DMS114 treated with DMSO at 0.1 percent for 48 hours (cell line): ENCODE measurements at regions not wholly inside any gene's neighbourhood (a gene's known extent, or its start where the extent isn't known, plus 50 kb on each side); places are given as distances from the start of the nearest gene placed in this dataset.

Experiments
- DNase-seq: peaks from one replicate; lab custom pipeline; 2025; ENCODE audit not compliant: unreplicated experiment; lab: John Stamatoyannopoulos, UW

DNA sequence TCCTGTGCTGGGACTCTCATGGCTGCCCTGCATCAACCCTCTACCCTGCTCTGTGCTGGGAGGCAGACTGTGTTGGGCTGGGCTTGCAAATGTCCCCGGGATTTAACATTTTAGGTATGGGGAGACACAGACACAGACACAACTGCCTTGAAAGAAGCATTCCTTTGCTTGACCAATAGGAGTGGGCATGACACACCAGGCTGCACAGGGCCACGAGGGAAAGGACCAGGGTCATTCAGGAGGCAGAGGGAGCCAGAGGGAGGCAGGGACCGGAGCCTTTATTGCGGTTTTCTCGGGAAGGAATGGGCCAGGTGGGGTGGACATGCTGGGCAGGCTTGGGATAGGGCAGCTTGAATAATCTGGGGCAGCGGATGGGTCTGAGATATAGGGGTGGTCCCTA, 238.7 kb upstream of the COPS8 start:
- DNase-seq, result no peak

DNA sequence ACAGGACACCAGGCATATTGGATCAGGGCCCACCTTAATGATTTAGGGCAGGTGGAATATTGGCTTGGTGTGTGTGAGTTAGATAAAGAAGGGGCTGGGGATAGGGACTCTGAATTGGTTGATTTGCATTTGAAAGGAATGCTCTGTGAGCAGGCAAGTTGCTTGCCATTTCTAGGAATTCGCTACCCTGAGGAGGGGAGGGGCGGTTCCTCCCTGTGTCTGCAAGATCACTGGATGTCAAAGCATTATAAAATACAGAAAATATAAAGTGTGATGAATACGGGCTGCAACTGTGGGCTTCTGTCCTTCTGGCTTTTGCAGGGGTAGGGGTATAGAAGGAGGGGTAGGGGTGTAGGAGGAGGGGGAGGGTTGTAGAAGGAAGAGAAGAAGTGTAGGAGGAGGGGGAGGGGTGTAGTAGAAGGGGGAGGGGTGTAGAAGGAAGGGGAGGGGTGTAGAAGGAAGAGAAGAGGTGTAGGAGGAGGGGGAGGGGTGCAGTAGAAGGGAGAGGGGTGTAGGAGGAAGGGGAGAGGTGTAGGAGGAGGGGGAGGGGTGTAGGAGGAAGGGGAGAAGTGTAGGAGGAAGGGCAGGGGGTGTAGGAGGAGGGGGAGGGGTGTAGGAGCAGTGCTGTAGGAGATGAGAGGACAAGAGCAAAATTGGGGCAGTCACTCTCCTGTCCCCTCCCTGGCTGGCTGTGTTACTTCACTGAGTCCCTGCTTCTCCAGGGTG, 238.0 kb upstream of the COPS8 start:
- no peak for DNase-seq

GRCh38 chr2:236848501-236848900, 237.2 kb upstream of the COPS8 start:
- DNase-seq, result no peak

- no peak for DNase-seq
Measured at GRCh38 chr2:236849508-236849907, 236.2 kb upstream of the COPS8 start.

DNA sequence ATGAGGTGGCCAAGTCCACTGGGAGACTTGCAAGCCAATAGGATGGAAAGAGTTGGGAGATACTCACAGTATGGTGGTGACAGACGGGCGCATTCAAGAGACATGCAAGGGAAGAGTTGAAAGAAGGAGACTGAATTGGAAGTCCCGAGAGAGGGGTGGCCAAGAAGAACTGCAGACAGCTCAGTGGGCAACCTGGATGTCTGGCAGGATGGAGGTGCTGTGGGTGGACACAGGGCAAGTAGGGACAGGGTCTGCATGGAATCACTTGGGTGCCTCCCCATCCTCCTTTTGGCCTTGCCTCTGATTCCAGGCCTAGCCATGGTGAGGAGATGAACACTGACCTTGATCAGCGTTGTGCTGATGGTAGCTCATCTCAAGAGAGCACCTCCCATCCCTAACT, 235.7 kb upstream of the COPS8 start:
- DNase-seq, result no peak

GRCh38 chr2:236851187-236851586, 234.5 kb upstream of the COPS8 start:
- no peak for DNase-seq

DNA sequence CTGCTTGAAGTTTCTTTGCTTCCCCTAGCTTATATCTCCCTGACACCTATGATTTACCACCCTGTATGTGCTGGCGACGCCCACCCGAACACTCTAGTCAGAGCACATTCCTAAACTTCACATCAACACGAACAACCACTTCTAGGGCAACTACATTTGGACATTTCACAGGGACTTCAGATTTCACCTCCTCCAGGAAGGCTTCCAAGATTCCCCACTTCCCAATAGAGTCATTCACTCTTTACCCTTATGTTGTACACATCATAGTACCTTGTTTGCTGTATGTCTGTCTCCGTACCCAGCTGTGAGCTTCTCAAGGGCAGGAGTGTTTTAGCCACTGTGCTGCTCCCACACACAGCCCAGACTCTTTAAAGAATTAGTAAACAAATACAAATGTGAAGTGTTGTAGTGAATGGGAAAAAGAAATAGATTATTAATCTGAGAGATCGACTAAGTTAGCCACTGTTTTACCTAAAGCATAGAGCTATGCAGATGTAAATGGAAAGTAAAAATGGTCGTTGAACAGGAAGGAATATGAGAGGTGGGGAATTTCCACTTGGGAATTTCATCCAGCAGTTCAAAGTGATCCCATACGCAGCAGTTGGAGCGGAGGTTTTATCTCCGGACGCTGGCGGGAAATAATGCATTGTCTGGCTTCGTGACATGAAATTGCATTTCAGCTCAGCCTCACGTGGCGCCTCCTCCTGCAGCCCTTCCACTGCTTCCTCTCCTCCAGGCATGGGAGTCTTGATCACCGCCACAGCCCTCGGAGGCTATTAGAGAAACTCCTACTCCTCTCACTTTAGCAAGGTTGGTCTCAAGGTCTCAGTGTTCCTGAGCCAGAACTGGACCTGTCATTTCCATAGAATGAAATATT, 233.4 kb upstream of the COPS8 start:
- DNase-seq, result no peak

DNA sequence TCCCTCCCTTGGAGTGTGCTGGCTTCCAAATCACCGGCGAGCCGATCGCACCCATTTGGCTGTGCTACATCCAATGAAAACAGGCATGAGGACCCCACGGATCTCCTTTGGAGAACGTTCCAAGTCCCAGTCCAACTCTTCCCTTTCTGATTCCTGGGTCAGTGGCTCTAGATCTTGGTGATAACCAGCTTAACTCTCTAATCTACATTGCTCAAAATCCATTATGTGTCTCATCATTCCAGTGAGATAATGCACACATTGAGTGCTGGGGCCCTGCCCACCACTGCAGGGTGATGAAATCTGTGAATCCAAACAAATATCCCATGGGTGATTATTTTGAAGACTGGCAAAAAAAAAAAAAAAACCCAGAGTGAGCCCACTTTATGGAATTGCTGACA, 232.7 kb upstream of the COPS8 start:
- no peak for DNase-seq

GRCh38 chr2:236853585-236854051, 232.1 kb upstream of the COPS8 start:
- DNase-seq, result no peak

DNA sequence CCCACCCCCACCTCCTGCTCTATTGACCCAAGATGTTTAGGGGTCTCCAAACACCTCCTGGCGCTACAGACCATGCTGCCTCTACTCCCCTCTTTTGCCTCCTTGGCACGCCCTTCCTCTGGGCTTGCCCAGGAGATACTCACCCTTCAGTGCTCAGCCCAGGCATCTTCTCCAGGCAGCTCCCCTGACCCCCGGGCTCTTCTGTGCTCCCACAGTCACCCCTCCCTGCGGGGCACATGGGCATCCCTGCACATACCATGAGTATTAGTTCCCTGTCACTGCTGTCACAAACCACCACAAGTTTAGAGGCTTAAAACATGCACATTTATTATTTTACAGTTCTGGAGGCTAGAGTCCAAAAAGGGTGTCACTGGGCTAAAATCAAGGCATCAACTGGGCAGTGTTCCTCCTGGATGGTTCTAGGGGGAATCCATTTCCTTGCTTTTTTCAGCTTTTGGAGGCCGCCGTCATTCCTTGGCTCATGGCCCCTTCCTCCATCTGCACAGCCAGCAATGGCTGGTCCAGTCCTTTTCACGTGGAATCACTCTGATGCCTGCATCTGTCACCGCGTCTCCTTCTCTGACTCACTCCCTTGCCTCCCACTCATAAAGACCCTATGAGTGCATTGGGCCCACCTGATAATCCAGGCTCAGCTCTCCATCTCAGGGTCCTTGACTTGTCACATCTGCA, 230.4 kb upstream of the COPS8 start:
- no peak for DNase-seq

GRCh38 chr2:236855866-236856847, 229.5 kb upstream of the COPS8 start:
- no peak for DNase-seq

- DNase-seq, result no peak
Measured at GRCh38 chr2:236856848-236857235, 228.8 kb upstream of the COPS8 start.

GRCh38 chr2:236857246-236857645, 228.4 kb upstream of the COPS8 start:
- no peak for DNase-seq

DNA sequence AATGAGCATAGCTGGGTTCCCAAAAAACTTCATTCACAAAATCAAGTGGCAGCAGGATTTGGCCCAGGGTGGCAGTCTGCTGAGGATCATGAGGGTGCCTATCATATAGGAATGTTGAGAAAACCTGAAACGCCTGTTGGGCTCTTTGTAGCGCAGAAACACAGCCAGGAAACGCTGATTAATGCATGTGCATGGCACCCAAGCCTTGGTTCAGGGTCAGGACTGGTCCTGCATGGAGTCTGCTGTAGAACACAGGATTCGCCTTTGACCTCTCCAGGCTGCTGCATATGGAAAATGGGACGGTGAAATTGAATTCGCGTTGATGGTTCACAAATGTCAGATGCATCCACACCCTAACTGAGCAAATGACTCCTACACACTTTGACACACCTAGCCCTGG, 227.9 kb upstream of the COPS8 start:
- no peak for DNase-seq

DNA sequence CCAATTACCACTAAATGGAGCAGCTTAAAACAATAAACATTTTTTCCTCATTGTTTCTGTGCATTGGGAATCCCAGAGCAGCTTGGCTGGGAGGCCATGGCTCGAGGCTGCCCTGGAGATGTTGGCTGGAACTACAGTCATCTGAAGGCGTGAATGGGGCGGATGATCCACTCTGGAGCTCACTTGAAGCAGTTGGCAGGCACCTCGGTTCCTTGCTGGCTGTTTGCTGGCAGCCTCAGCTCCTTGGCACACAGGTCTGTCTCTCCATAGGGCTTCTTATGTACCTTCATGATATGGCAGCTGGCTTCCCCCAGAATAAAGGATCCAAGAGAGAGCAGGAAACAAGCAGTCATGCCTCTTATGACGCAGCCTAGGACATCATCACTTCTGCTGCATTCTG, 227.0 kb upstream of the COPS8 start:
- DNase-seq, result no peak

DNA sequence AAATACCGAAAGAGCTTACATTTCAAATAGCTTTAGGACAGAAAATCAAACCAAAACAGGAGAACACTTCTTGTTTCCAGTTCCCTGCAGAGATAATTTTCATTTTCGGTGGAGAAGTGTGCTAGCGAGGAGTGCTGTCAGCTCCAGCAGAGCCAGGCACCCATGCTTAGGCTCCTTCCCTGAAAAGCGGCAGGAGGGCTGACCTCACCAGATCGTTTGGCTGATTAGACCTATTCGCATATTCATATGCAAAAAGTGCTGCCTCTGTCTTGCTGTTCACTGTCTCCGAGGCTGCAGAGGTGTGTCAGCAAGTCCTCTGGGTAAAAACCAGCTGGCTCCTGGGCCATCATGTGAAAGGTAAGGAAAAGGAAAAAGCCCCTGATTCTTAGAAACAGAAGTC, 225.8 kb upstream of the COPS8 start:
- DNase-seq, result no peak

- no peak for DNase-seq
Measured at GRCh38 chr2:236861196-236861875, 224.4 kb upstream of the COPS8 start.

DNA sequence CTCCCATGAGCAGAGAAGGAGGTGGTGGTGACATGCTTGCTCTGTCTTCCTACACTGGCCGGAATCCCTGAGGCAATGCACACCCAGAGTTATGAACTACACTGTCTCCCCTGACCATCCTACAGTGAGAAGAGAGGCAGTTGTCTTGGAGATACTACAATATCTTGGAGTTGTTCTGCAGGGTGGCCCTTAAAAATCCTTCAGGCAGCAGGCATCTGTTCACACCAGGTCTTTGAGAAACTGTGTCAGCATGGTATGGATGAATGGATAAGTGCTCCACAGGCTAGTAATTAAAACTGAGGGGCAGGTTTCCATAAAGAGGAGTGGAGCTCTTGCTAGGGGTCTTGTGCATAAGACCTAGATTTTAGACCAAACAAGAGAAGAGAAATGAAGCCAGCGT, 223.7 kb upstream of the COPS8 start:
- no peak for DNase-seq

DNA sequence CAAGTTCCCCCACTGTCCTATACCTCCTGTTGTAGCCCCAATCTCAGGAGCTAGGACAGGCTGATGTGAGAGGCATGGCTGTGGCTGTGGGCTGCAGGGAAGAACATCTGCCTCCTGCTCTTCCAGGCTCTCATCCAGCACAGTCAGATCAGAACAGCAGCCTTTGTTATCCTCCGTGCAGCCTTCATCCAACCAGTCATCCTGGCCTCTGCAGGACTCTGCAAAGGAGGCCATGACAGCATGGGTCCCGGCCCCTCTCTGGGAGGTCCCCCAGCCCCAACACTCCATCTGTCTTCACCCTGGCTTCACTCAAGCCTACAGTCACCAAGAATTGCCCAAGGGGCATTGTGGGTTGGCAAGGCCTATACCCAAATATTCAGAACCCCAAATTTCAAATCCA, 223.2 kb upstream of the COPS8 start:
- no peak for DNase-seq
